KOPT-K1 (cell line): ENCODE measurements at regions not wholly inside any gene's neighbourhood (a gene's known extent, or its start where the extent isn't known, plus 50 kb on each side); places are given as distances from the start of the nearest gene placed in this dataset.

Experiments
- H3K27ac ChIP-seq: fragments of 200-600 bp; sonication (generic); 2 replicates; pipeline ENCODE4 v1.5.1; 2016; ENCODE audit warnings: antibody characterized with exemption, mild to moderate bottlenecking, low read depth, low read length; ENCODE audit not compliant: poor library complexity, severe bottlenecking
- H3K36me3 ChIP-seq: fragments of 200-600 bp; sonication (generic); 2 replicates; pipeline ENCODE4 v1.5.1; 2017; ENCODE audit warnings: antibody characterized with exemption, mild to moderate bottlenecking, low read length, moderate library complexity; ENCODE audit not compliant: insufficient read depth
- H3K9me3 ChIP-seq: fragments of 200-600 bp; sonication (generic); 2 replicates; pipeline ENCODE4 v1.5.1; 2017; ENCODE audit warnings: antibody characterized with exemption, low read length, mild to moderate bottlenecking; ENCODE audit not compliant: insufficient read depth, poor library complexity, severe bottlenecking

- Histone ChIP-seq H3K9me3 (no peaks in the 10 kb centered on the region), H3K27ac (no peak overlapping the region)
These were observed 50.4 kb downstream of the FHIP1A start for GRCh38 chr4:151459375-151459774.

GRCh38 chr4:151460434-151460833 lies 51.5 kb downstream of the FHIP1A start:
- Histone ChIP-seq H3K36me3 (no peaks in the 10 kb centered on the region), H3K9me3 (no peaks in the 10 kb centered on the region), H3K27ac (no peak overlapping the region)

More at GRCh38 chr4:151459375-151459774, 50.4 kb downstream of the FHIP1A start:
- no peaks in the 10 kb centered on the region for H3K36me3 ChIP-seq

- Histone ChIP-seq H3K9me3 (no peaks in the 10 kb centered on the region), H3K27ac (no peak overlapping the region), H3K36me3 (no peaks in the 10 kb centered on the region)
These were observed 53.6 kb downstream of the FHIP1A start for GRCh38 chr4:151462554-151462953.

- Histone ChIP-seq H3K27ac (no peak overlapping the region), H3K36me3 (no peaks in the 10 kb centered on the region), H3K9me3 (no peaks in the 10 kb centered on the region)
These were observed 60.0 kb downstream of the FHIP1A start for GRCh38 chr4:151468715-151469696.

- Histone ChIP-seq H3K36me3 (no peaks in the 10 kb centered on the region), H3K9me3 (no peaks in the 10 kb centered on the region), H3K27ac (no peak overlapping the region)
These were observed 61.0 kb downstream of the FHIP1A start for GRCh38 chr4:151469970-151470369.

- Histone ChIP-seq H3K27ac (no peak overlapping the region), H3K9me3 (no peaks in the 10 kb centered on the region), H3K36me3 (no peaks in the 10 kb centered on the region)
These were observed 62.8 kb downstream of the FHIP1A start for GRCh38 chr4:151471728-151472127.

- no peaks in the 10 kb centered on the region for H3K9me3 ChIP-seq
These were observed 63.3 kb downstream of the FHIP1A start for GRCh38 chr4:151472297-151472696.

GRCh38 chr4:151472711-151473110 lies 63.7 kb downstream of the FHIP1A start:
- H3K27ac ChIP-seq, result no peak overlapping the region
- no peaks in the 10 kb centered on the region for H3K9me3 ChIP-seq
- no peaks in the 10 kb centered on the region for H3K36me3 ChIP-seq

More at GRCh38 chr4:151472297-151472696, 63.3 kb downstream of the FHIP1A start:
- Histone ChIP-seq H3K36me3 (no peaks in the 10 kb centered on the region), H3K27ac (no peak overlapping the region)

- no peaks in the 10 kb centered on the region for H3K9me3 ChIP-seq
- no peaks in the 10 kb centered on the region for H3K36me3 ChIP-seq
- H3K27ac ChIP-seq, result no peak overlapping the region
These were observed 64.6 kb downstream of the FHIP1A start for GRCh38 chr4:151473521-151474097.

- H3K27ac ChIP-seq, result no peak overlapping the region
- no peaks in the 10 kb centered on the region for H3K36me3 ChIP-seq
These were observed 66.2 kb downstream of the FHIP1A start for GRCh38 chr4:151475035-151475714.

GRCh38 chr4:151481813-151482212 lies 72.8 kb downstream of the FHIP1A start:
- H3K27ac ChIP-seq, result no peak overlapping the region
- H3K9me3 ChIP-seq, result no peaks in the 10 kb centered on the region
- H3K36me3 ChIP-seq, result no peaks in the 10 kb centered on the region

More at GRCh38 chr4:151475035-151475714, 66.2 kb downstream of the FHIP1A start:
- H3K9me3 ChIP-seq, result no peaks in the 10 kb centered on the region

GRCh38 chr4:151484396-151485102 lies 75.6 kb downstream of the FHIP1A start:
- Histone ChIP-seq H3K36me3 (no peaks in the 10 kb centered on the region), H3K9me3 (no peaks in the 10 kb centered on the region), H3K27ac (no peak overlapping the region)

GRCh38 chr4:151485541-151486131 lies 76.7 kb downstream of the FHIP1A start:
- H3K9me3 ChIP-seq, result no peaks in the 10 kb centered on the region
- no peaks in the 10 kb centered on the region for H3K36me3 ChIP-seq
- no peak overlapping the region for H3K27ac ChIP-seq

GRCh38 chr4:151486168-151486567 lies 77.2 kb downstream of the FHIP1A start:
- H3K27ac ChIP-seq, result no peak overlapping the region
- no peaks in the 10 kb centered on the region for H3K9me3 ChIP-seq
- H3K36me3 ChIP-seq, result no peaks in the 10 kb centered on the region
